ENCODE measurements at regions not wholly inside any gene's neighbourhood (a gene's known extent, or its start where the extent isn't known, plus 50 kb on each side); places are given as distances from the start of the nearest gene placed in this dataset.

- DNase-seq = peak in 1 of 35 experiments; percentile 0
- no peaks in the 10 kb centered on the region for H3K27me3 ChIP-seq (replicated peaks in 1 of 2; ENCODE audit: control insufficient read depth in 2 of 2, extremely low read depth in 1 of 2, insufficient read depth in 2 of 2, low read length in 1 of 2)
- peak in 1 of 4 experiments; percentile 56 for ATAC-seq (replicated peaks in 1 of 4)
- Mint-ChIP-seq H3K27me3 (no peaks in the 10 kb centered on the region), H3K36me3 (no peaks in the 10 kb centered on the region), H3K4me3 (no peak overlapping the region), H3K27ac (no peak overlapping the region), H3K9me3 (peaks cover 0 to 11% (median 0%) of the 10 kb centered on the region in 3 donors), H3K4me1 (no peaks in the 10 kb centered on the region)
- WGBS (ENCODE audit: insufficient coverage) = no CpG with 5 or more reads among the region's 3 CpGs
- H3K27ac ChIP-seq (ENCODE audit: low read length) = no peak overlapping the region
- CTCF ChIA-PET = no interaction called here
- POLR2A ChIA-PET = no interaction called here
- H3K36me3 ChIP-seq (ENCODE audit: control insufficient read depth in 2 of 2, extremely low read depth in 1 of 2, insufficient read depth in 1 of 2, low read length in 1 of 2) = no peaks in the 10 kb centered on the region
- H3K4me3 ChIP-seq (ENCODE audit: control insufficient read depth in 1 of 2, extremely low read depth in 1 of 2, low read length in 1 of 2) = no peak overlapping the region
- no peaks in the 10 kb centered on the region for H3K4me1 ChIP-seq (ENCODE audit: control insufficient read depth in 1 of 2, extremely low read depth in 1 of 2, insufficient read depth in 2 of 2, low read length in 2 of 2)
- H3K9me3 ChIP-seq = peaks cover 3% of the 10 kb centered on the region
These were observed 2292.6 kb upstream of the C9orf72 start for GRCh38 chr9:29865764-29866313.

GRCh38 chr9:29866556-29866955 is 2293.3 kb upstream of the C9orf72 start:
- Mint-ChIP-seq H3K27ac (no peak overlapping the region), H3K4me3 (no peak overlapping the region), H3K36me3 (no peaks in the 10 kb centered on the region), H3K9me3 (peaks cover 0 to 11% (median 0%) of the 10 kb centered on the region in 3 donors), H3K4me1 (no peaks in the 10 kb centered on the region), H3K27me3 (no peaks in the 10 kb centered on the region)
- ChIA-PET POLR2A (no interaction called here), CTCF (no interaction called here)
- Histone ChIP-seq H3K4me1 (ENCODE audit: control insufficient read depth in 1 of 2, extremely low read depth in 1 of 2, insufficient read depth in 2 of 2, low read length in 2 of 2) (no peaks in the 10 kb centered on the region), H3K4me3 (ENCODE audit: control insufficient read depth in 1 of 2, extremely low read depth in 1 of 2, low read length in 1 of 2) (no peak overlapping the region), H3K27ac (ENCODE audit: low read length) (no peak overlapping the region), H3K9me3 (peaks cover 3% of the 10 kb centered on the region), H3K36me3 (ENCODE audit: control insufficient read depth in 2 of 2, extremely low read depth in 1 of 2, insufficient read depth in 1 of 2, low read length in 1 of 2) (no peaks in the 10 kb centered on the region), H3K27me3 (replicated peaks in 1 of 2; ENCODE audit: control insufficient read depth in 2 of 2, extremely low read depth in 1 of 2, insufficient read depth in 2 of 2, low read length in 1 of 2) (no peaks in the 10 kb centered on the region)
- ATAC-seq (replicated peaks in 1 of 4) (peak in 1 of 4 experiments; percentile 28), DNase-seq (no peak)
- WGBS (ENCODE audit: insufficient coverage) = no CpG with 5 or more reads among the region's 4 CpGs

GRCh38 chr9:29873579-29873978 is 2300.3 kb upstream of the C9orf72 start:
- CTCF ChIA-PET = no interaction called here
- Mint-ChIP-seq H3K27ac (no peak overlapping the region), H3K4me1 (no peaks in the 10 kb centered on the region), H3K4me3 (no peak overlapping the region), H3K27me3 (no peaks in the 10 kb centered on the region), H3K9me3 (peaks cover 0 to 8% (median 7%) of the 10 kb centered on the region in 3 donors), H3K36me3 (no peaks in the 10 kb centered on the region)
- ATAC-seq (replicated peaks in 1 of 4) (no peak), DNase-seq (no peak)
- Histone ChIP-seq H3K27me3 (replicated peaks in 1 of 2; ENCODE audit: control insufficient read depth in 2 of 2, extremely low read depth in 1 of 2, insufficient read depth in 2 of 2, low read length in 1 of 2) (no peaks in the 10 kb centered on the region), H3K27ac (ENCODE audit: low read length) (no peak overlapping the region), H3K4me3 (ENCODE audit: control insufficient read depth in 1 of 2, extremely low read depth in 1 of 2, low read length in 1 of 2) (no peak overlapping the region), H3K4me1 (ENCODE audit: control insufficient read depth in 1 of 2, extremely low read depth in 1 of 2, insufficient read depth in 2 of 2, low read length in 2 of 2) (no peaks in the 10 kb centered on the region), H3K9me3 (peaks cover 3% of the 10 kb centered on the region), H3K36me3 (ENCODE audit: control insufficient read depth in 2 of 2, extremely low read depth in 1 of 2, insufficient read depth in 1 of 2, low read length in 1 of 2) (no peaks in the 10 kb centered on the region)
- POLR2A ChIA-PET = no interaction called here

- Mint-ChIP-seq H3K27ac (no peak overlapping the region), H3K4me3 (no peak overlapping the region), H3K4me1 (no peaks in the 10 kb centered on the region), H3K27me3 (no peaks in the 10 kb centered on the region), H3K9me3 (peaks cover 0 to 8% (median 3%) of the 10 kb centered on the region in 3 donors), H3K36me3 (no peaks in the 10 kb centered on the region)
- no peak for ATAC-seq (replicated peaks in 1 of 4)
- H3K27ac ChIP-seq (ENCODE audit: low read length) = no peak overlapping the region
- no peaks in the 10 kb centered on the region for H3K4me1 ChIP-seq (ENCODE audit: control insufficient read depth in 1 of 2, extremely low read depth in 1 of 2, insufficient read depth in 2 of 2, low read length in 2 of 2)
- H3K9me3 ChIP-seq = no peaks in the 10 kb centered on the region
- no CpG with 5 or more reads among the region's 2 CpGs for WGBS (ENCODE audit: insufficient coverage)
- POLR2A ChIA-PET = no interaction called here
- no peaks in the 10 kb centered on the region for H3K36me3 ChIP-seq (ENCODE audit: control insufficient read depth in 2 of 2, extremely low read depth in 1 of 2, insufficient read depth in 1 of 2, low read length in 1 of 2)
- CTCF ChIA-PET = no interaction called here
- H3K4me3 ChIP-seq (ENCODE audit: control insufficient read depth in 1 of 2, extremely low read depth in 1 of 2, low read length in 1 of 2) = no peak overlapping the region
- no peak for DNase-seq
- H3K27me3 ChIP-seq (replicated peaks in 1 of 2; ENCODE audit: control insufficient read depth in 2 of 2, extremely low read depth in 1 of 2, insufficient read depth in 2 of 2, low read length in 1 of 2) = no peaks in the 10 kb centered on the region
These were observed 2302.3 kb upstream of the C9orf72 start for GRCh38 chr9:29875547-29875946.

- CTCF ChIA-PET = no interaction called here
- no peak overlapping the region for H3K27ac ChIP-seq (ENCODE audit: low read length)
- Mint-ChIP-seq H3K27me3 (no peaks in the 10 kb centered on the region), H3K4me3 (no peak overlapping the region), H3K4me1 (no peaks in the 10 kb centered on the region), H3K27ac (no peak overlapping the region), H3K9me3 (peaks cover 0 to 7% (median 4%) of the 10 kb centered on the region in 3 donors), H3K36me3 (no peaks in the 10 kb centered on the region)
- no peaks in the 10 kb centered on the region for H3K36me3 ChIP-seq (ENCODE audit: control insufficient read depth in 2 of 2, extremely low read depth in 1 of 2, insufficient read depth in 1 of 2, low read length in 1 of 2)
- no peaks in the 10 kb centered on the region for H3K27me3 ChIP-seq (replicated peaks in 1 of 2; ENCODE audit: control insufficient read depth in 2 of 2, extremely low read depth in 1 of 2, insufficient read depth in 2 of 2, low read length in 1 of 2)
- DNase-seq = no peak
- no peaks in the 10 kb centered on the region for H3K9me3 ChIP-seq
- no peaks in the 10 kb centered on the region for H3K4me1 ChIP-seq (ENCODE audit: control insufficient read depth in 1 of 2, extremely low read depth in 1 of 2, insufficient read depth in 2 of 2, low read length in 2 of 2)
- POLR2A ChIA-PET = no interaction called here
- no peak for ATAC-seq (replicated peaks in 1 of 4)
- no peak overlapping the region for H3K4me3 ChIP-seq (ENCODE audit: control insufficient read depth in 1 of 2, extremely low read depth in 1 of 2, low read length in 1 of 2)
- WGBS (ENCODE audit: insufficient coverage) = no CpG with 5 or more reads among the region's 2 CpGs
These were observed 2309.5 kb upstream of the C9orf72 start for GRCh38 chr9:29882767-29883166.

GRCh38 chr9:29906065-29906464 is 2332.8 kb upstream of the C9orf72 start:
- Mint-ChIP-seq H3K27me3 (no peaks in the 10 kb centered on the region), H3K4me3 (no peak overlapping the region), H3K4me1 (no peaks in the 10 kb centered on the region), H3K9me3 (peaks cover 0 to 3% (median 0%) of the 10 kb centered on the region in 3 donors), H3K36me3 (no peaks in the 10 kb centered on the region), H3K27ac (no peak overlapping the region)
- Histone ChIP-seq H3K4me1 (ENCODE audit: control insufficient read depth in 1 of 2, extremely low read depth in 1 of 2, insufficient read depth in 2 of 2, low read length in 2 of 2) (no peaks in the 10 kb centered on the region), H3K36me3 (ENCODE audit: control insufficient read depth in 2 of 2, extremely low read depth in 1 of 2, insufficient read depth in 1 of 2, low read length in 1 of 2) (no peaks in the 10 kb centered on the region), H3K27me3 (replicated peaks in 1 of 2; ENCODE audit: control insufficient read depth in 2 of 2, extremely low read depth in 1 of 2, insufficient read depth in 2 of 2, low read length in 1 of 2) (no peaks in the 10 kb centered on the region), H3K4me3 (ENCODE audit: control insufficient read depth in 1 of 2, extremely low read depth in 1 of 2, low read length in 1 of 2) (no peak overlapping the region), H3K9me3 (no peaks in the 10 kb centered on the region), H3K27ac (ENCODE audit: low read length) (no peak overlapping the region)
- POLR2A ChIA-PET = no interaction called here
- CTCF ChIA-PET = no interaction called here
- ATAC-seq (replicated peaks in 1 of 4) = no peak
- DNase-seq = no peak

- CTCF ChIA-PET = no interaction called here
- Histone ChIP-seq H3K27ac (ENCODE audit: low read length) (no peak overlapping the region), H3K4me1 (ENCODE audit: control insufficient read depth in 1 of 2, extremely low read depth in 1 of 2, insufficient read depth in 2 of 2, low read length in 2 of 2) (no peaks in the 10 kb centered on the region), H3K36me3 (ENCODE audit: control insufficient read depth in 2 of 2, extremely low read depth in 1 of 2, insufficient read depth in 1 of 2, low read length in 1 of 2) (no peaks in the 10 kb centered on the region), H3K4me3 (ENCODE audit: control insufficient read depth in 1 of 2, extremely low read depth in 1 of 2, low read length in 1 of 2) (no peak overlapping the region), H3K27me3 (replicated peaks in 1 of 2; ENCODE audit: control insufficient read depth in 2 of 2, extremely low read depth in 1 of 2, insufficient read depth in 2 of 2, low read length in 1 of 2) (no peaks in the 10 kb centered on the region), H3K9me3 (no peaks in the 10 kb centered on the region)
- POLR2A ChIA-PET = interaction anchor here in 1 of 2 donors (0.7 kb wide), 1 partner anchor 967 kb away, joined by 3 read pairs; no protein-coding TSS in a partner anchor
- WGBS (ENCODE audit: insufficient coverage) = 77% methylated on average over 4 of the region's 5 CpGs
- Mint-ChIP-seq H3K27ac (no peak overlapping the region), H3K9me3 (peaks cover 0 to 3% (median 0%) of the 10 kb centered on the region in 3 donors), H3K4me3 (no peak overlapping the region), H3K36me3 (no peaks in the 10 kb centered on the region), H3K27me3 (no peaks in the 10 kb centered on the region), H3K4me1 (no peaks in the 10 kb centered on the region)
- DNase-seq (no peak), ATAC-seq (replicated peaks in 1 of 4) (no peak)
These were observed 2354.8 kb upstream of the C9orf72 start for GRCh38 chr9:29928072-29928471.

Measured in T-cell (primary cell).